ENCODE measurements at regions not wholly inside any gene's neighbourhood (a gene's known extent, or its start where the extent isn't known, plus 50 kb on each side); places are given as distances from the start of the nearest gene placed in this dataset.

GRCh38 chr16:54509456-54509855 lies 222.9 kb upstream of the IRX3 start:
- no peak for DNase-seq
- no peak overlapping the region for H3K27ac ChIP-seq

DNA sequence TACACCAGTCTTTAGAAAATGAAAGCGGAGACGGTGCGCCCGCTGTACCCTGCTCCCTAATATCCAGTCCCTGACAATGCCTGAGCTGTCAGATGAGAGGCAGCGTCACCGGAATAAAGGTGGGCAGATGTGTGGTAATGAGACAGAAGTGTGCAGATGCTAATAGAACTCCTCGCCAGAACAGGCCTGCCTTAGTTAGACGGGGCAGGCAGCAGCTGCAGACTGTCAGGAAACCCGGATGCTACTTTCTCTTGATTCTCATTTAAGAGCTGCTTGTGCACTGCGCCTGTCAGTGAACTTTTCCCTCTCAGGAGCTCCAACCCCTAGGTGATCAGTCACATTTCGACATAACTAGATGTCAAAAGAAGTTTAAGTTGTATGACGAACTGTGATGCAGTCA lies 221.8 kb upstream of the IRX3 start:
- no peaks in the 10 kb centered on the region for H3K9me3 ChIP-seq (ENCODE audit: severe bottlenecking)
- no peak for DNase-seq
- no peaks in the 10 kb centered on the region for H3K36me3 ChIP-seq
- H3K4me3 ChIP-seq (ENCODE audit: low read depth, low read length): no peak overlapping the region
- H3K27me3 ChIP-seq (ENCODE audit: insufficient read depth, low read depth, severe bottlenecking): no peaks in the 10 kb centered on the region
- no peak overlapping the region for H3K27ac ChIP-seq
- TF ChIP-seq, protein P1, sequence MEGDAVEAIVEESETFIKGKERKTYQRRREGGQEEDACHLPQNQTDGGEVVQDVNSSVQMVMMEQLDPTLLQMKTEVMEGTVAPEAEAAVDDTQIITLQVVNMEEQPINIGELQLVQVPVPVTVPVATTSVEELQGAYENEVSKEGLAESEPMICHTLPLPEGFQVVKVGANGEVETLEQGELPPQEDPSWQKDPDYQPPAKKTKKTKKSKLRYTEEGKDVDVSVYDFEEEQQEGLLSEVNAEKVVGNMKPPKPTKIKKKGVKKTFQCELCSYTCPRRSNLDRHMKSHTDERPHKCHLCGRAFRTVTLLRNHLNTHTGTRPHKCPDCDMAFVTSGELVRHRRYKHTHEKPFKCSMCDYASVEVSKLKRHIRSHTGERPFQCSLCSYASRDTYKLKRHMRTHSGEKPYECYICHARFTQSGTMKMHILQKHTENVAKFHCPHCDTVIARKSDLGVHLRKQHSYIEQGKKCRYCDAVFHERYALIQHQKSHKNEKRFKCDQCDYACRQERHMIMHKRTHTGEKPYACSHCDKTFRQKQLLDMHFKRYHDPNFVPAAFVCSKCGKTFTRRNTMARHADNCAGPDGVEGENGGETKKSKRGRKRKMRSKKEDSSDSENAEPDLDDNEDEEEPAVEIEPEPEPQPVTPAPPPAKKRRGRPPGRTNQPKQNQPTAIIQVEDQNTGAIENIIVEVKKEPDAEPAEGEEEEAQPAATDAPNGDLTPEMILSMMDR (IDR thresholded peaks at IDR 0.05; ENCODE audit: low read depth, low read length): no peak

More at GRCh38 chr16:54509456-54509855, 222.9 kb upstream of the IRX3 start:
- Histone ChIP-seq H3K4me3 (ENCODE audit: low read depth, low read length) (no peak overlapping the region), H3K9me3 (ENCODE audit: severe bottlenecking) (no peaks in the 10 kb centered on the region), H3K27me3 (ENCODE audit: insufficient read depth, low read depth, severe bottlenecking) (no peaks in the 10 kb centered on the region), H3K36me3 (no peaks in the 10 kb centered on the region)
- TF ChIP-seq, protein P1 (IDR thresholded peaks at IDR 0.05; ENCODE audit: low read depth, low read length): no peak

GRCh38 chr16:54506741-54507500 lies 220.3 kb upstream of the IRX3 start:
- Histone ChIP-seq H3K4me3 (ENCODE audit: low read depth, low read length) (no peak overlapping the region), H3K27ac (peak overlapping the region; percentile 40), H3K36me3 (no peaks in the 10 kb centered on the region), H3K27me3 (ENCODE audit: insufficient read depth, low read depth, severe bottlenecking) (no peaks in the 10 kb centered on the region), H3K9me3 (ENCODE audit: severe bottlenecking) (no peaks in the 10 kb centered on the region)
- TF ChIP-seq, protein P1 (IDR thresholded peaks at IDR 0.05; ENCODE audit: low read depth, low read length): no peak
- DNase-seq: peak; percentile 22

GRCh38 chr16:54506214-54506580 lies 219.6 kb upstream of the IRX3 start:
- TF ChIP-seq, protein P1 (IDR thresholded peaks at IDR 0.05; ENCODE audit: low read depth, low read length): no peak
- Histone ChIP-seq H3K9me3 (ENCODE audit: severe bottlenecking) (no peaks in the 10 kb centered on the region), H3K27ac (peak overlapping the region; percentile 40), H3K36me3 (no peaks in the 10 kb centered on the region), H3K4me3 (ENCODE audit: low read depth, low read length) (no peak overlapping the region), H3K27me3 (ENCODE audit: insufficient read depth, low read depth, severe bottlenecking) (no peaks in the 10 kb centered on the region)
- DNase-seq: no peak

GRCh38 chr16:54505549-54506213 lies 219.1 kb upstream of the IRX3 start:
- DNase-seq: no peak
- TF ChIP-seq, protein P1 (IDR thresholded peaks at IDR 0.05; ENCODE audit: low read depth, low read length): no peak
- H3K4me3 ChIP-seq (ENCODE audit: low read depth, low read length): no peak overlapping the region
- no peaks in the 10 kb centered on the region for H3K36me3 ChIP-seq
- H3K27me3 ChIP-seq (ENCODE audit: insufficient read depth, low read depth, severe bottlenecking): no peaks in the 10 kb centered on the region
- H3K27ac ChIP-seq: peak overlapping the region; percentile 40
- H3K9me3 ChIP-seq (ENCODE audit: severe bottlenecking): no peaks in the 10 kb centered on the region
